Thymus (tissue), 11 donors: ENCODE measurements at regions not wholly inside any gene's neighbourhood (a gene's known extent, or its start where the extent isn't known, plus 50 kb on each side); places are given as distances from the start of the nearest gene placed in this dataset.
A peak's percentile ranks its signal among the peaks of the same experiment; 100 is the strongest.

Experiments
- DNase-seq, 9 donors: peaks; one replicate each; pipeline ENCODE4 v3.0.0-alpha.2; 2013; ENCODE audit warnings: low spot score in 9 of 9, low read depth in 6 of 9, missing footprints in 1 of 9
- H3K27ac ChIP-seq, 2 donors: one replicate each; pipeline ENCODE4 v1.5.1; 2013; ENCODE audit warnings: control low read depth in 1 of 2, low read depth in 1 of 2, low read length in 1 of 2, mild to moderate bottlenecking in 1 of 2, moderate library complexity in 1 of 2
- H3K27me3 ChIP-seq, 2 donors: one replicate each; pipeline ENCODE4 v1.5.1; 2013; ENCODE audit warnings: low read length in 1 of 2; ENCODE audit not compliant: control insufficient read depth in 2 of 2, insufficient read depth in 1 of 2
- H3K36me3 ChIP-seq, 2 donors: one replicate each; pipeline ENCODE4 v1.5.1; 2013; ENCODE audit warnings: low read length in 1 of 2, mild to moderate bottlenecking in 1 of 2, moderate library complexity in 1 of 2; ENCODE audit not compliant: control insufficient read depth in 2 of 2, insufficient read depth in 2 of 2
- H3K4me1 ChIP-seq, 2 donors: one replicate each; pipeline ENCODE4 v1.5.1; 2013; ENCODE audit warnings: low read length in 2 of 2; ENCODE audit not compliant: control insufficient read depth in 2 of 2, insufficient read depth in 2 of 2
- H3K4me3 ChIP-seq, 2 donors: one replicate each; pipeline ENCODE4 v1.5.1; 2013; ENCODE audit warnings: low read length in 2 of 2, control low read depth in 1 of 2, mild to moderate bottlenecking in 1 of 2
- H3K9me3 ChIP-seq, 2 donors: one replicate each; pipeline ENCODE4 v1.5.1; 2013; ENCODE audit warnings: low read length in 1 of 2, mild to moderate bottlenecking in 1 of 2; ENCODE audit not compliant: control insufficient read depth in 2 of 2, insufficient read depth in 1 of 2
- WGBS: extraction: QIAGEN DNeasy Blood & Tissue Kit; methylation state at CpG from one replicate; pipeline ENCODE4 v1.1.7; 2013; 5-methylcytosine and 5-hydroxymethylcytosine counted together
- donor health status: healthy.

GRCh38 chr6:105907991-105908390, 178.1 kb upstream of the PRDM1 start:
- Histone ChIP-seq H3K36me3 (no peaks in the 10 kb centered on the region), H3K27ac (no peak overlapping the region), H3K27me3 (no peaks in the 10 kb centered on the region), H3K4me3 (no peak overlapping the region), H3K4me1 (no peaks in the 10 kb centered on the region), H3K9me3 (no peaks in the 10 kb centered on the region)
- WGBS = 95% methylated on average over 5 of the region's 5 CpGs
- no peak for DNase-seq

GRCh38 chr6:105907301-105907700, 178.8 kb upstream of the PRDM1 start:
- H3K4me3 ChIP-seq = no peak overlapping the region
- no peaks in the 10 kb centered on the region for H3K27me3 ChIP-seq
- WGBS = 58% methylated on average over 2 of the region's 2 CpGs

GRCh38 chr6:105902401-105903031, 183.6 kb upstream of the PRDM1 start:
- peaks cover 0 to 11% of the 10 kb centered on the region in 2 donors for H3K4me1 ChIP-seq
- 95% methylated on average over 8 of the region's 8 CpGs for WGBS
- H3K4me3 ChIP-seq = no peak overlapping the region
- H3K36me3 ChIP-seq = no peaks in the 10 kb centered on the region
- H3K9me3 ChIP-seq = no peaks in the 10 kb centered on the region
- H3K27me3 ChIP-seq = no peaks in the 10 kb centered on the region
- H3K27ac ChIP-seq = no peak overlapping the region
- no peak for DNase-seq

More at GRCh38 chr6:105907301-105907700, 178.8 kb upstream of the PRDM1 start:
- Histone ChIP-seq H3K27ac (no peak overlapping the region), H3K36me3 (no peaks in the 10 kb centered on the region), H3K9me3 (no peaks in the 10 kb centered on the region), H3K4me1 (no peaks in the 10 kb centered on the region)
- DNase-seq = no peak

GRCh38 chr6:105901583-105901982, 184.6 kb upstream of the PRDM1 start:
- Histone ChIP-seq H3K27me3 (no peaks in the 10 kb centered on the region), H3K36me3 (no peaks in the 10 kb centered on the region), H3K9me3 (no peaks in the 10 kb centered on the region), H3K4me1 (peaks cover 0 to 11% of the 10 kb centered on the region in 2 donors), H3K4me3 (no peak overlapping the region), H3K27ac (no peak overlapping the region)
- WGBS = 96% methylated on average over 3 of the region's 3 CpGs
- DNase-seq = no peak

GRCh38 chr6:105900125-105900937, 185.8 kb upstream of the PRDM1 start:
- peak in 4 of 9 donors; percentile 11 to 62 (median 22) for DNase-seq
- Histone ChIP-seq H3K9me3 (no peaks in the 10 kb centered on the region), H3K36me3 (no peaks in the 10 kb centered on the region), H3K4me1 (peaks cover 0 to 11% of the 10 kb centered on the region in 2 donors), H3K27ac (no peak overlapping the region), H3K27me3 (no peaks in the 10 kb centered on the region), H3K4me3 (no peak overlapping the region)
- 20% methylated on average over 13 of the region's 13 CpGs for WGBS

- no peaks in the 10 kb centered on the region for H3K27me3 ChIP-seq
- H3K4me3 ChIP-seq = no peak overlapping the region
- DNase-seq = no peak
- no peaks in the 10 kb centered on the region for H3K9me3 ChIP-seq
- no peaks in the 10 kb centered on the region for H3K36me3 ChIP-seq
- 97% methylated on average over 5 of the region's 5 CpGs for WGBS
- H3K27ac ChIP-seq = no peak overlapping the region
- peaks cover 0 to 11% of the 10 kb centered on the region in 2 donors for H3K4me1 ChIP-seq
Measured at GRCh38 chr6:105898286-105898685, 187.8 kb upstream of the PRDM1 start.

- H3K27ac ChIP-seq = no peak overlapping the region
- H3K36me3 ChIP-seq = no peaks in the 10 kb centered on the region
- H3K9me3 ChIP-seq = no peaks in the 10 kb centered on the region
- WGBS = 97% methylated on average over 1 of the region's 1 CpG
- H3K27me3 ChIP-seq = no peaks in the 10 kb centered on the region
- peaks cover 0 to 16% of the 10 kb centered on the region in 2 donors for H3K4me1 ChIP-seq
- no peak for DNase-seq
- H3K4me3 ChIP-seq = no peak overlapping the region
Measured at GRCh38 chr6:105897131-105897530, 189.0 kb upstream of the PRDM1 start.

- Histone ChIP-seq H3K27me3 (no peaks in the 10 kb centered on the region), H3K4me1 (peaks cover 0 to 16% of the 10 kb centered on the region in 2 donors), H3K36me3 (no peaks in the 10 kb centered on the region), H3K9me3 (no peaks in the 10 kb centered on the region), H3K4me3 (no peak overlapping the region), H3K27ac (no peak overlapping the region)
- WGBS = 85% methylated on average over 3 of the region's 3 CpGs
- DNase-seq = no peak
Measured at GRCh38 chr6:105896821-105897095, 189.4 kb upstream of the PRDM1 start.

GRCh38 chr6:105896052-105896820, 189.9 kb upstream of the PRDM1 start:
- H3K36me3 ChIP-seq = no peaks in the 10 kb centered on the region
- H3K27ac ChIP-seq = no peak overlapping the region
- no peaks in the 10 kb centered on the region for H3K27me3 ChIP-seq
- WGBS = 89% methylated on average over 12 of the region's 12 CpGs
- no peaks in the 10 kb centered on the region for H3K9me3 ChIP-seq
- DNase-seq = no peak
- H3K4me1 ChIP-seq = peaks cover 0 to 16% of the 10 kb centered on the region in 2 donors
- no peak overlapping the region for H3K4me3 ChIP-seq
